OCI-LY1 (cell line): ENCODE measurements at regions not wholly inside any gene's neighbourhood (a gene's known extent, or its start where the extent isn't known, plus 50 kb on each side); places are given as distances from the start of the nearest gene placed in this dataset.

Experiments used
- H2AFZ ChIP-seq: fragments of 200-600 bp; sonication (generic), shearing (Covaris generic); 2 replicates; pipeline ENCODE4 v1.6.0; 2014; ENCODE audit warnings: antibody characterized with exemption, mild to moderate bottlenecking, low read length
- H3F3A ChIP-seq: fragments of 200-600 bp; sonication (generic), shearing (Covaris generic); 2 replicates; pipeline ENCODE4 v1.6.0; 2014; ENCODE audit warnings: mild to moderate bottlenecking, antibody characterized with exemption, low read length, moderate library complexity; ENCODE audit not compliant: insufficient read depth
- H3K27ac ChIP-seq: fragments of 200-600 bp; sonication (generic); 2 replicates; pipeline ENCODE4 v1.5.1; 2014; ENCODE audit warnings: low read length, mixed run types, mild to moderate bottlenecking, low read depth; ENCODE audit not compliant: poor library complexity, severe bottlenecking
- H3K27me3 ChIP-seq: fragments of 200-600 bp; sonication (generic); 2 replicates; pipeline ENCODE4 v1.6.0; 2014; ENCODE audit warnings: antibody characterized with exemption, mild to moderate bottlenecking, low read length, moderate library complexity; ENCODE audit not compliant: insufficient read depth
- H3K36me3 ChIP-seq: fragments of 200-600 bp; sonication (generic); 2 replicates; pipeline ENCODE4 v1.6.1; 2014; ENCODE audit warnings: mild to moderate bottlenecking, antibody characterized with exemption, low read length, moderate library complexity, mixed read lengths; ENCODE audit not compliant: insufficient read depth
- H3K4me1 ChIP-seq: fragments of 200-600 bp; sonication (generic); 2 replicates; pipeline ENCODE4 v1.5.1; 2014; ENCODE audit warnings: mild to moderate bottlenecking, low read length, moderate library complexity; ENCODE audit not compliant: insufficient read depth, severe bottlenecking
- H3K4me2 ChIP-seq: fragments of 200-600 bp; sonication (generic), shearing (Covaris generic); 2 replicates; pipeline ENCODE4 v1.6.1; 2014; ENCODE audit warnings: low read length
- H3K4me3 ChIP-seq: fragments of 200-600 bp; sonication (generic); 2 replicates; pipeline ENCODE4 v1.5.1; 2014; ENCODE audit warnings: low read length, low read depth, mild to moderate bottlenecking, mixed read lengths; ENCODE audit not compliant: poor library complexity, severe bottlenecking
- H3K79me2 ChIP-seq: fragments of 200-600 bp; shearing (Covaris generic); 2 replicates; pipeline ENCODE4 v1.6.1; 2016; ENCODE audit warnings: mixed run types, low read length, mixed read lengths; ENCODE audit not compliant: insufficient read depth
- H3K9ac ChIP-seq: fragments of 200-600 bp; sonication (generic), shearing (Covaris generic); 2 replicates; pipeline ENCODE4 v1.6.1; 2014; ENCODE audit warnings: mild to moderate bottlenecking, low read length, mixed read lengths
- H3K9me2 ChIP-seq: fragments of 200-600 bp; sonication (generic), shearing (Covaris generic); 2 replicates; pipeline ENCODE4 v1.6.1; 2014; ENCODE audit warnings: low read depth, mild to moderate bottlenecking, low read length, mixed read lengths
- H3K9me3 ChIP-seq: fragments of 200-600 bp; shearing (Covaris generic); 2 replicates; pipeline ENCODE4 v1.6.1; 2014; ENCODE audit warnings: low read length, mixed read lengths
- H4K20me1 ChIP-seq: fragments of 200-600 bp; sonication (generic), shearing (Covaris generic); 2 replicates; pipeline ENCODE4 v1.6.0; 2016; ENCODE audit warnings: mild to moderate bottlenecking, low read length; ENCODE audit not compliant: insufficient read depth
- EZH2 ChIP-seq: fragments of 200-600 bp; sonication (generic), shearing (Covaris generic); IDR thresholded peaks from 2 replicates; pipeline ENCODE4 v1.8.0; 2017; ENCODE audit warnings: borderline replicate concordance, mixed run types, mild to moderate bottlenecking, antibody characterized with exemption, low read length, moderate library complexity, mixed read lengths
- TF ChIP-seq, protein P1 (sequence below): fragments of 200-600 bp; sonication (generic), shearing (Covaris generic); IDR thresholded peaks from 2 replicates; pipeline ENCODE4 v1.5.1; 2017; ENCODE audit warnings: mild to moderate bottlenecking, antibody characterized with exemption, low read length, moderate library complexity, mixed read lengths

- TF ChIP-seq EZH2 = no peak
- TF ChIP-seq, protein P1, sequence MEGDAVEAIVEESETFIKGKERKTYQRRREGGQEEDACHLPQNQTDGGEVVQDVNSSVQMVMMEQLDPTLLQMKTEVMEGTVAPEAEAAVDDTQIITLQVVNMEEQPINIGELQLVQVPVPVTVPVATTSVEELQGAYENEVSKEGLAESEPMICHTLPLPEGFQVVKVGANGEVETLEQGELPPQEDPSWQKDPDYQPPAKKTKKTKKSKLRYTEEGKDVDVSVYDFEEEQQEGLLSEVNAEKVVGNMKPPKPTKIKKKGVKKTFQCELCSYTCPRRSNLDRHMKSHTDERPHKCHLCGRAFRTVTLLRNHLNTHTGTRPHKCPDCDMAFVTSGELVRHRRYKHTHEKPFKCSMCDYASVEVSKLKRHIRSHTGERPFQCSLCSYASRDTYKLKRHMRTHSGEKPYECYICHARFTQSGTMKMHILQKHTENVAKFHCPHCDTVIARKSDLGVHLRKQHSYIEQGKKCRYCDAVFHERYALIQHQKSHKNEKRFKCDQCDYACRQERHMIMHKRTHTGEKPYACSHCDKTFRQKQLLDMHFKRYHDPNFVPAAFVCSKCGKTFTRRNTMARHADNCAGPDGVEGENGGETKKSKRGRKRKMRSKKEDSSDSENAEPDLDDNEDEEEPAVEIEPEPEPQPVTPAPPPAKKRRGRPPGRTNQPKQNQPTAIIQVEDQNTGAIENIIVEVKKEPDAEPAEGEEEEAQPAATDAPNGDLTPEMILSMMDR = no peak
- Histone ChIP-seq H3K36me3 (no peaks in the 10 kb centered on the region), H3K9me3 (no peaks in the 10 kb centered on the region), H3K9ac (no peak overlapping the region), H3K4me2 (no peak overlapping the region), H3K4me3 (no peak overlapping the region), H3F3A (no peaks in the 10 kb centered on the region), H4K20me1 (no peaks in the 10 kb centered on the region), H3K9me2 (no peaks in the 10 kb centered on the region), H3K79me2 (no peaks in the 10 kb centered on the region), H3K4me1 (no peaks in the 10 kb centered on the region), H2AFZ (no peak overlapping the region), H3K27me3 (no peaks in the 10 kb centered on the region), H3K27ac (no peak overlapping the region)
These were observed 921.5 kb downstream of the TLE4 start for GRCh38 chr9:80493258-80493657.

GRCh38 chr9:80492221-80492620 is 920.5 kb downstream of the TLE4 start:
- no peaks in the 10 kb centered on the region for H3K36me3 ChIP-seq
- H3K27ac ChIP-seq = no peak overlapping the region
- H3K27me3 ChIP-seq = no peaks in the 10 kb centered on the region
- H3K79me2 ChIP-seq = no peaks in the 10 kb centered on the region
- H2AFZ ChIP-seq = no peak overlapping the region
- H3K9ac ChIP-seq = no peak overlapping the region
- no peak overlapping the region for H3K4me2 ChIP-seq
- H3K4me3 ChIP-seq = no peak overlapping the region
- no peaks in the 10 kb centered on the region for H3K9me2 ChIP-seq
- no peaks in the 10 kb centered on the region for H3K4me1 ChIP-seq
- H4K20me1 ChIP-seq = no peaks in the 10 kb centered on the region
- no peaks in the 10 kb centered on the region for H3F3A ChIP-seq
- no peak for TF ChIP-seq EZH2
- TF ChIP-seq, protein P1 = no peak
- H3K9me3 ChIP-seq = no peaks in the 10 kb centered on the region

DNA sequence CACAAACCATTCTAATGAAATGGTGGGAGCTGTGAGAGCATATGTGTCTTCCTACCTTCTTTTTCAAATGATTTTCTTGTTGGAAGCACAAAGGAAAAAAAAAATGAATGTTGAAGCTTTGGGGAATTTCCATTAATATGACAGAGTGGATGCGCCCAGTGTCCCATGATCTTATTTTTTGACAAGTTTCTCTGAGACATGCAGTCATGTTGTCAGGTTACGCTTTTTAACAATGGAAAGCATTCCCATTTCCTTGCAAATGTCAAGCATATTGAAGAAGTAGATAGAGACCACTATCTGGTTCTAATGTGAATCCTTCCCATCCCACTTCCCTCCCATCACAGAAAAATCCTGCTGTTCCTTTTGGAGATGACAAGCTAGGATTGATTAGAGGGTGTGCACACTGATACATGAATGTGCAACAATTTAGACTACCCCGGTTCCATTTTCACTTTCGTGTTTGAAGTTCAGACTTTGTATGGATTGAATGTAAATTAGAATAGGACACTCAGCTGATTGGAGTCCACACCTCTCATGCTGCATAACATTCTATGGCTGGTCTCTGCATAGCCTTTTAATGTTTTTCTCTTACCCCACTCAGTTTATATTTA is 919.4 kb downstream of the TLE4 start:
- no peaks in the 10 kb centered on the region for H3F3A ChIP-seq
- H3K4me1 ChIP-seq = no peaks in the 10 kb centered on the region
- H3K4me3 ChIP-seq = no peak overlapping the region
- no peaks in the 10 kb centered on the region for H3K9me3 ChIP-seq
- no peak overlapping the region for H2AFZ ChIP-seq
- H3K9ac ChIP-seq = no peak overlapping the region
- TF ChIP-seq EZH2 = no peak
- TF ChIP-seq, protein P1 = no peak
- no peaks in the 10 kb centered on the region for H4K20me1 ChIP-seq
- H3K79me2 ChIP-seq = no peaks in the 10 kb centered on the region
- no peaks in the 10 kb centered on the region for H3K27me3 ChIP-seq
- no peaks in the 10 kb centered on the region for H3K36me3 ChIP-seq
- no peak overlapping the region for H3K4me2 ChIP-seq
- no peaks in the 10 kb centered on the region for H3K9me2 ChIP-seq
- H3K27ac ChIP-seq = no peak overlapping the region
